Thyroid gland (tissue), 4 donors: ENCODE measurements at regions not wholly inside any gene's neighbourhood (a gene's known extent, or its start where the extent isn't known, plus 50 kb on each side); places are given as distances from the start of the nearest gene placed in this dataset.

Experiments
- DNase-seq, 2 donors: peaks; one replicate each; pipeline ENCODE4 v3.0.0-alpha.2; 2019
- H3K27ac ChIP-seq, 3 donors: fragments of 200-600 bp; sonication (generic); 1 replicate in 2 of 3; 2 replicates in 1 of 3; pipeline ENCODE4 v1.5.1; 2016 to 2019; ENCODE audit warnings: mild to moderate bottlenecking in 1 of 3, moderate library complexity in 1 of 3
- H3K27me3 ChIP-seq: fragments of 200-600 bp; sonication (generic); one replicate; pipeline ENCODE4 v1.5.1; 2019
- H3K36me3 ChIP-seq, 2 donors: fragments of 200-600 bp; sonication (generic); one replicate each; pipeline ENCODE4 v1.5.1; 2016 to 2019
- H3K4me1 ChIP-seq, 2 donors: fragments of 200-600 bp; sonication (generic); one replicate each; pipeline ENCODE4 v1.5.1; 2017 to 2019
- H3K4me3 ChIP-seq, 3 donors: fragments of 200-600 bp; sonication (generic); replicated peaks in 1 of 3; 1 replicate in 2 of 3; 2 replicates in 1 of 3; pipeline ENCODE4 v1.5.1; 2016; ENCODE audit warnings: mild to moderate bottlenecking in 1 of 3
- H3K9me3 ChIP-seq: fragments of 200-600 bp; sonication (generic); one replicate; pipeline ENCODE4 v1.5.1; 2017
- CTCF ChIP-seq, 6 experiments: fragments of 200-600 bp in 3 of 6; fragments of 450-650 bp in 3 of 6; sonication (generic) in 3 of 6; IDR thresholded peaks; one replicate each; pipeline ENCODE4 v1.5.1; 2016 to 2019; ENCODE audit warnings: antibody characterized with exemption in 6 of 6, mild to moderate bottlenecking in 2 of 6, inconsistent platforms in 1 of 6, moderate library complexity in 1 of 6
- POLR2A ChIP-seq, 2 donors: fragments of 450-650 bp; IDR thresholded peaks; one replicate each; pipeline ENCODE4 v1.6.1; 2017; ENCODE audit warnings: antibody characterized with exemption in 2 of 2, mild to moderate bottlenecking in 2 of 2, moderate library complexity in 1 of 2
- WGBS, 2 donors: methylation state at CpG; one replicate each; pipeline ENCODE4 v1.1.5; 2017; 5-methylcytosine and 5-hydroxymethylcytosine counted together
- intact Hi-C: fragments of 100-400 bp; cut with DNase I; formaldehyde crosslinking; loops from one replicate; pipeline ENCODE4 v1.15.1; 2023

- H3K27me3 ChIP-seq: no peaks in the 10 kb centered on the region
- H3K9me3 ChIP-seq: no peaks in the 10 kb centered on the region
- H3K36me3 ChIP-seq: no peaks in the 10 kb centered on the region
- H3K4me1 ChIP-seq: no peaks in the 10 kb centered on the region
- TF ChIP-seq POLR2A (IDR thresholded peaks at IDR 0.05) (no peak), CTCF (IDR thresholded peaks at IDR 0.05) (no peak)
- 82 to 85% methylated on average over 2 of the region's 2 CpGs for WGBS, 2 donors
- DNase-seq: no peak
- H3K27ac ChIP-seq: no peak overlapping the region
- H3K4me3 ChIP-seq: no peak overlapping the region
- intact Hi-C loops: no loop called here
These were observed 130.6 kb downstream of the TENT5A start for GRCh38 chr6:81621816-81622395.

GRCh38 chr6:81614292-81614691, 138.2 kb downstream of the TENT5A start:
- intact Hi-C loops: no loop called here
- Histone ChIP-seq H3K9me3 (no peaks in the 10 kb centered on the region), H3K4me3 (no peak overlapping the region), H3K4me1 (no peaks in the 10 kb centered on the region), H3K36me3 (no peaks in the 10 kb centered on the region), H3K27me3 (no peaks in the 10 kb centered on the region), H3K27ac (no peak overlapping the region)
- TF ChIP-seq CTCF (IDR thresholded peaks at IDR 0.05): no peak
- no peak for TF ChIP-seq POLR2A (IDR thresholded peaks at IDR 0.05)
- no peak for DNase-seq
- WGBS, 2 donors: 5 to 11% methylated on average over 1 of the region's 1 CpG

- intact Hi-C loops: no loop called here
- TF ChIP-seq CTCF (IDR thresholded peaks at IDR 0.05): no peak
- no peak for TF ChIP-seq POLR2A (IDR thresholded peaks at IDR 0.05)
- WGBS, 2 donors: 53 to 63% methylated on average over 1 of the region's 1 CpG
These were observed 138.9 kb downstream of the TENT5A start for GRCh38 chr6:81613606-81614005.

GRCh38 chr6:81612136-81612535, 140.3 kb downstream of the TENT5A start:
- DNase-seq: no peak
- no peak overlapping the region for H3K27ac ChIP-seq
- H3K9me3 ChIP-seq: no peaks in the 10 kb centered on the region
- no peaks in the 10 kb centered on the region for H3K4me1 ChIP-seq
- H3K4me3 ChIP-seq: no peak overlapping the region
- 96 to 97% methylated on average over 4 of the region's 4 CpGs for WGBS, 2 donors
- no peak for TF ChIP-seq POLR2A (IDR thresholded peaks at IDR 0.05)
- no peak for TF ChIP-seq CTCF (IDR thresholded peaks at IDR 0.05)
- intact Hi-C loops: no loop called here
- H3K27me3 ChIP-seq: no peaks in the 10 kb centered on the region
- no peaks in the 10 kb centered on the region for H3K36me3 ChIP-seq

More at GRCh38 chr6:81613606-81614005, 138.9 kb downstream of the TENT5A start:
- H3K9me3 ChIP-seq: no peaks in the 10 kb centered on the region
- no peak for DNase-seq
- no peaks in the 10 kb centered on the region for H3K4me1 ChIP-seq
- no peak overlapping the region for H3K27ac ChIP-seq
- no peaks in the 10 kb centered on the region for H3K36me3 ChIP-seq
- H3K27me3 ChIP-seq: no peaks in the 10 kb centered on the region
- no peak overlapping the region for H3K4me3 ChIP-seq

GRCh38 chr6:81609736-81610135, 142.7 kb downstream of the TENT5A start:
- H3K27me3 ChIP-seq: no peaks in the 10 kb centered on the region
- H3K9me3 ChIP-seq: no peaks in the 10 kb centered on the region
- no peak overlapping the region for H3K4me3 ChIP-seq
- H3K4me1 ChIP-seq: no peaks in the 10 kb centered on the region
- no peak overlapping the region for H3K27ac ChIP-seq
- no peak for TF ChIP-seq POLR2A (IDR thresholded peaks at IDR 0.05)
- TF ChIP-seq CTCF (IDR thresholded peaks at IDR 0.05): no peak
- intact Hi-C loops: no loop called here
- H3K36me3 ChIP-seq: no peaks in the 10 kb centered on the region
- no peak for DNase-seq
